DND-41 (cell line): ENCODE measurements at regions not wholly inside any gene's neighbourhood (a gene's known extent, or its start where the extent isn't known, plus 50 kb on each side); places are given as distances from the start of the nearest gene placed in this dataset.

Experiments used
- ATAC-seq: fragments of 200-7000 bp; cut with Tn5 transposase; 3 replicates; pipeline ENCODE4 v1.9.1; 2021; ENCODE audit warnings: low read depth; ENCODE audit not compliant: insufficient read depth
- DNase-seq: peaks from one replicate; pipeline ENCODE4 v3.0.0-alpha.2; 2020
- H2AFZ ChIP-seq: 2 replicates; pipeline ENCODE4 v1.6.0; 2012; ENCODE audit warnings: low read depth, low read length
- H3K27ac ChIP-seq: 2 replicates; pipeline ENCODE4 v1.5.1; 2012; ENCODE audit warnings: low read length, inconsistent platforms
- H3K27me3 ChIP-seq: fragments of 200-600 bp; sonication (generic); 2 replicates; pipeline ENCODE4 v1.6.0; 2012; ENCODE audit warnings: low read length, mild to moderate bottlenecking, inconsistent platforms; ENCODE audit not compliant: insufficient read depth, poor library complexity
- H3K36me3 ChIP-seq: 2 replicates; pipeline ENCODE4 v1.5.1; 2012; ENCODE audit warnings: low read length, inconsistent platforms; ENCODE audit not compliant: insufficient read depth
- H3K4me1 ChIP-seq: 2 replicates; pipeline ENCODE4 v1.5.1; 2012; ENCODE audit warnings: mild to moderate bottlenecking, low read length; ENCODE audit not compliant: insufficient read depth
- H3K4me2 ChIP-seq: 2 replicates; pipeline ENCODE4 v1.6.0; 2012; ENCODE audit warnings: mild to moderate bottlenecking, moderate library complexity, low read length, inconsistent platforms; ENCODE audit not compliant: insufficient read depth
- H3K4me3 ChIP-seq, 2 experiments: fragments of 200-600 bp in 1 of 2; shearing (Covaris generic) in 1 of 2; 2 replicates each; pipeline ENCODE4 v1.5.1; 2012 to 2016; ENCODE audit warnings: inconsistent platforms in 2 of 2, low read length in 2 of 2, mild to moderate bottlenecking in 2 of 2, low read depth in 1 of 2, moderate library complexity in 1 of 2
- H3K79me2 ChIP-seq: 2 replicates; pipeline ENCODE4 v1.6.0; 2012; ENCODE audit warnings: low read length, inconsistent platforms; ENCODE audit not compliant: insufficient read depth
- H3K9ac ChIP-seq: 2 replicates; pipeline ENCODE4 v1.6.0; 2012; ENCODE audit warnings: low read depth, mild to moderate bottlenecking, inconsistent platforms, low read length, moderate library complexity
- H3K9me3 ChIP-seq: 2 replicates; pipeline ENCODE4 v1.5.1; 2012; ENCODE audit warnings: low read length, moderate library complexity, mild to moderate bottlenecking, inconsistent platforms; ENCODE audit not compliant: insufficient read depth, severe bottlenecking
- H4K20me1 ChIP-seq: 2 replicates; pipeline ENCODE4 v1.6.0; 2012; ENCODE audit warnings: low read length; ENCODE audit not compliant: insufficient read depth
- CTCF ChIP-seq: IDR thresholded peaks from 2 replicates; pipeline ENCODE4 v1.5.1; 2012; ENCODE audit warnings: borderline replicate concordance, low read length, moderate library complexity, mild to moderate bottlenecking; ENCODE audit not compliant: poor library complexity, severe bottlenecking; ENCODE audit errors: extremely low read depth
- EZH2 ChIP-seq: IDR thresholded peaks from 3 replicates; pipeline ENCODE4 v1.6.1; 2012; ENCODE audit warnings: borderline replicate concordance, low read depth, mild to moderate bottlenecking, moderate library complexity, low read length, inconsistent platforms; ENCODE audit not compliant: severe bottlenecking

- Histone ChIP-seq H3K4me2 (no peak overlapping the region), H3K9me3 (no peaks in the 10 kb centered on the region), H3K4me3 (no peak overlapping the region), H3K4me1 (no peaks in the 10 kb centered on the region), H3K36me3 (no peaks in the 10 kb centered on the region), H3K79me2 (no peaks in the 10 kb centered on the region), H3K27ac (no peak overlapping the region), H3K27me3 (no peaks in the 10 kb centered on the region), H2AFZ (no peak overlapping the region), H3K9ac (no peak overlapping the region), H4K20me1 (no peaks in the 10 kb centered on the region)
- no peak for ATAC-seq
- DNase-seq: no peak
- TF ChIP-seq EZH2: no peak
- no peak for TF ChIP-seq CTCF
These were observed 121.7 kb upstream of the CCDC160 start for GRCh38 chrX:134115270-134115669.

- Histone ChIP-seq H3K27ac (no peak overlapping the region), H3K4me1 (no peaks in the 10 kb centered on the region), H3K4me3 (no peak overlapping the region), H4K20me1 (no peaks in the 10 kb centered on the region), H3K4me2 (no peak overlapping the region), H3K36me3 (no peaks in the 10 kb centered on the region), H3K9ac (no peak overlapping the region), H3K79me2 (no peaks in the 10 kb centered on the region), H3K27me3 (no peaks in the 10 kb centered on the region), H3K9me3 (no peaks in the 10 kb centered on the region), H2AFZ (no peak overlapping the region)
- DNase-seq: no peak
- no peak for ATAC-seq
- TF ChIP-seq CTCF: no peak
- no peak for TF ChIP-seq EZH2
These were observed 99.6 kb upstream of the CCDC160 start for GRCh38 chrX:134137341-134137740.

- Histone ChIP-seq H3K27me3 (no peaks in the 10 kb centered on the region), H3K27ac (no peak overlapping the region)
These were observed 97.9 kb upstream of the CCDC160 start for GRCh38 chrX:134139090-134139489.

More at GRCh38 chrX:134139090-134139489, 97.9 kb upstream of the CCDC160 start:
- DNase-seq (no peak), ATAC-seq (no peak)
- H3K4me1 ChIP-seq: peaks cover 2% of the 10 kb centered on the region
- H3K36me3 ChIP-seq: no peaks in the 10 kb centered on the region
- no peaks in the 10 kb centered on the region for H3K9me3 ChIP-seq
- H3K79me2 ChIP-seq: no peaks in the 10 kb centered on the region
- H3K4me2 ChIP-seq: no peak overlapping the region
- no peak overlapping the region for H3K9ac ChIP-seq
- no peak overlapping the region for H2AFZ ChIP-seq
- H4K20me1 ChIP-seq: no peaks in the 10 kb centered on the region
- no peak overlapping the region for H3K4me3 ChIP-seq
- no peak for TF ChIP-seq EZH2
- no peak for TF ChIP-seq CTCF
